ENCODE measurements at regions not wholly inside any gene's neighbourhood (a gene's known extent, or its start where the extent isn't known, plus 50 kb on each side); places are given as distances from the start of the nearest gene placed in this dataset.

DNA sequence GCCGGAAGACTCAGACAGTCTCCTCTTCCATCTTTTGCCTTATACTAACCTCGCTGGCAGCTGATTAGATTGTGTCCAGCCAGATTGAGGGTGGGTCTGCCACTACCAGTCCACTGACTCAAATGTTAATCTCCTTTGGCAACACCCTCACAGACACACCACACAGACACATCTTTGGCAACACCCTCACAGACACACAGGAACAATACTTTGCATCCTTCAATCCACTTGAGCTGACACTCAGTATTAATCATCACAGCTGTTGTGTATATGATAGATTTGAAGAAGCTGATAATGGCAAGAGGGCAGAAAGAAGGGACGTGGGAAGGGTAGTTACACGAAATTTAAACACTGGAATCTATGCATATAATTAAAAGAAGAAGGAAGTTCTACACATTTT lies 139.5 kb downstream of the ANKRD50 start:
- no peak overlapping the region for H3K27ac ChIP-seq
- no peak overlapping the region for H3K4me3 ChIP-seq
- intact Hi-C loops (cut with DNase I), result no loop called here
- peaks cover 0 to 13% (median 6%) of the 10 kb centered on the region in 11 donors for H3K9me3 ChIP-seq
- H3K36me3 ChIP-seq, result no peaks in the 10 kb centered on the region
- ATAC-seq (no peak), DNase-seq (no peak)
- WGBS, 2 donors, result 56 to 73% methylated on average over 4 of the region's 4 CpGs
- no peaks in the 10 kb centered on the region for H3K27me3 ChIP-seq
- H3K4me1 ChIP-seq, result no peaks in the 10 kb centered on the region
- no peak for TF ChIP-seq CTCF (IDR thresholded peaks at IDR 0.05)

GRCh38 chr4:124579896-124580295 lies 132.6 kb downstream of the ANKRD50 start:
- Histone ChIP-seq H3K9me3 (peaks cover 0 to 21% (median 8%) of the 10 kb centered on the region in 11 donors), H3K27me3 (no peaks in the 10 kb centered on the region), H3K4me3 (no peak overlapping the region), H3K36me3 (no peaks in the 10 kb centered on the region), H3K27ac (no peak overlapping the region), H3K4me1 (no peaks in the 10 kb centered on the region)
- no peak for TF ChIP-seq CTCF (IDR thresholded peaks at IDR 0.05)
- intact Hi-C loops (cut with DNase I), result loop anchor here in 1 of 10 donors (1.0 kb wide), 1 partner anchor 13 kb away; no protein-coding TSS in a partner anchor
- ATAC-seq, result no peak
- DNase-seq, result no peak

DNA sequence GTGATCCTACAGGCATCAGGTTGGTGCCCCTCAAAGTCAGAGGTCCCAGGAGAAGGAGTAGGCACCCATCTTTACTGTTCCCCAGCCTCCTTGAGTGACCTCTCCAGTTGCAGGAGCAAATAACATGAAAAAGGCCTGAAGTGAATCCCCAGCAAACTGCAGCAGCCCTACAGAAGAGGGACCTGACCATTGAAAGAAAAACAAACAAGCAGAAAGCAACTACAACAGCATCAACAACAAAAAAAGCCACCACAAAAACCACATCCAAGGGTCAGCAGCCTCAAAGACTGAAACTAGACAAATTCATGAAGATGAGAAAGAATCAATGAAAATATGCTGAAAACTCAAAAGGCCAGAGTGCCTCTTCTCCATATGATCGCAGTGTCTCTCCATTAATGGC lies 128.7 kb downstream of the ANKRD50 start:
- ATAC-seq (no peak), DNase-seq (no peak)
- TF ChIP-seq CTCF (IDR thresholded peaks at IDR 0.05), result no peak
- intact Hi-C loops (cut with DNase I), result no loop called here
- H3K27ac ChIP-seq, result no peak overlapping the region
- H3K9me3 ChIP-seq, result peaks cover 0 to 16% (median 5%) of the 10 kb centered on the region in 11 donors
- WGBS, 2 donors, result 95% methylated on average over 1 of the region's 1 CpG
- H3K36me3 ChIP-seq, result no peaks in the 10 kb centered on the region
- no peaks in the 10 kb centered on the region for H3K27me3 ChIP-seq
- H3K4me1 ChIP-seq, result no peaks in the 10 kb centered on the region
- H3K4me3 ChIP-seq, result no peak overlapping the region

DNA sequence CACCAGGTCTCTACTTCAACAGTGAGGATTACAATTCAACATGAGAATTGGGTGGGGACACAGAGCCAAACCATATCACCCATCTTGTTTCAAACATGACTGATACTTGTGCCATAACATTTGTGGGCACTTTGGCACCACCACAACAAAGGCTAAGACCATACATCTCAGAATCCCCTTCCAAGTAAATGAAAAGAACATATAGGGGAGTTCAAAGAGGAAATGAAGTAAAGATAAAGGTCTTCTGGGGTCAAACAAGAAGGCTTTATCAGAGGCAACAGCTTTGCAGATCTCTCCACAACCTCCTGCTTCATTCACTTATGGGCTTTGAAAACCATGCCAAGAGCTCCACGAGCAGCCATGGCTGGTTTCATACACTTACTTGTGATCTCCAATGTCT lies 122.7 kb downstream of the ANKRD50 start:
- no peak for ATAC-seq
- intact Hi-C loops (cut with DNase I), result no loop called here
- 63 to 81% methylated on average over 1 of the region's 1 CpG for WGBS, 2 donors
- Histone ChIP-seq H3K36me3 (no peaks in the 10 kb centered on the region), H3K4me3 (no peak overlapping the region), H3K27me3 (no peaks in the 10 kb centered on the region), H3K9me3 (peaks cover 0 to 19% (median 5%) of the 10 kb centered on the region in 11 donors), H3K27ac (no peak overlapping the region), H3K4me1 (no peaks in the 10 kb centered on the region)
- DNase-seq, result no peak
- TF ChIP-seq CTCF (IDR thresholded peaks at IDR 0.05), result no peak

DNA sequence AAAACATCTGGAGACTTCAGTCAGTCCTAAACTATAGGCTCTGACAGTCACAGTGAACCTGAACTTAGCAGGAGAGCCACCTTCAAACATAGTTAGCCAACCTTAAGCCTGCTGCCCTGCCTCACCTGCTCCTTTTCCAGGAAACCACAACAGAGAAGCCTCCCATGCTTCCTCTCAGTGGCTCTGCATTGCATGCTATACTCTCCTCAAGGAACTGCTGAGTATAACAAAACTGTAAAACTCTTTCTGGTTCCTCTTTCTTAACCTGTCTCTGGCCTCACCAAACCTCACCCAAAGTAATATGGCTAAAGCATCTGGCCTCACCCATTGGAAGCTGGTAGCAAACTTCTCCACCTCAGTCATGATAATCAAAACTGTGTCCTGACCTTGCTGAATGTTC lies 122.1 kb downstream of the ANKRD50 start:
- Histone ChIP-seq H3K9me3 (peaks cover 0 to 19% (median 5%) of the 10 kb centered on the region in 11 donors), H3K4me3 (no peak overlapping the region)

More for the DNA sequence above, 122.1 kb downstream of the ANKRD50 start:
- no peak for TF ChIP-seq CTCF (IDR thresholded peaks at IDR 0.05)
- ATAC-seq (no peak), DNase-seq (no peak)
- no peaks in the 10 kb centered on the region for H3K4me1 ChIP-seq
- no peaks in the 10 kb centered on the region for H3K27me3 ChIP-seq
- H3K27ac ChIP-seq, result no peak overlapping the region
- no peaks in the 10 kb centered on the region for H3K36me3 ChIP-seq
- intact Hi-C loops (cut with DNase I), result no loop called here
